ENCODE measurements at regions not wholly inside any gene's neighbourhood (a gene's known extent, or its start where the extent isn't known, plus 50 kb on each side); places are given as distances from the start of the nearest gene placed in this dataset.

DNA sequence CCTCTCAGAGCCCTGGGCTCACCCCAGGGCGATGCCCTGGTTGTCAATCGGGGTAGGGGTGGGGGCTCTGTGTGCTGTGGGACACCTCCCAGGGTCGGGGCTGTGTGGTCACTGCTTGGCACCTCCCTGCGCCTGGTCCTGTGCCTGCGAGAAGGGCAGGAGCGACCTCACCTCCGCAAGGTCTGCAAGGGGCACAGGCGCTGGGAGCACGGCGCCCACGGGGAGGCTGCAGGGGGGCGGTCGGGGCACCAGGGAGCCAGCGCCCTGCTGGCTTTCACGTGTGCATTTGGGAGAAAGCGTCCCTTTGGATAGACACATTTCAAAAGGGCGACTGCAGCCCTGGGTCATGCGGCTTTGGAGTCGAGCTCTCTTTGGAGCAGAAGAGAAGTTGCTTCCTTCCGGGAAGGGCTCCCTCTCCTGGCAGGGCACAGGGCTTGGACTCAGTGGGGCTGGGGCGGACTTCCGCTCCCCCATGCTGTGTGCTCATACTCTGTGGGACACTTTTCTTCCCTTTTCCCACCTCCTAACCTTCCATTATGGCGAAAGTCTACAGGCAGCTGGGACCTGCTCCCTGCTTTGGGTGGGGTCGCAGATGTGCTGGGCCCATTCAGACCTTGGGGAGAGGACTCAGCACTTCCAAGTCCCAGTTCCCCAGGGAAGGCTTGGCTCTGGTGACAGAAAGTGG, 52.9 kb upstream of the SLC28A3 start:
- no peak for DNase-seq

DNA sequence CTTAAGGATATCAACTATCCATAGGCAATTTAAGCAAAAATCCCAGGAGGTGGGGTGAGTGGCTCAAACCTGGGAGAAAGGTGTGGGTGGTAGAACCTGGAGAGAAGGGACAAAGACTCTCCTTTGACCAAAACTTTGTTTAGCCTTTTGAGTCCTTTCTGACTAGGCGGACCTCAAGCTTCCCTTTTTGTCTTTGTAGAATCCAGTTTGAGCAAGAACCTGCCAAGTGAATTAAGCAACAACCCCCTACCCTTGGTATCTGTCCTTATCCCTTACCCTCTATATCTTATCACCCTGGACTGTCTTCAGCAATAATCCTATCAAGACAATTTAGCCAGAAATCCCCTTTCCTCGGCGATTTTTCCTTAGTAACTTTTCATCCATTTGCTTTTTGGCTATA, 53.5 kb upstream of the SLC28A3 start:
- no peak for DNase-seq

GRCh38 chr9:84397151-84397728, 56.7 kb upstream of the SLC28A3 start:
- DNase-seq, result peak; percentile 9 to 30 (median 21)

DNA sequence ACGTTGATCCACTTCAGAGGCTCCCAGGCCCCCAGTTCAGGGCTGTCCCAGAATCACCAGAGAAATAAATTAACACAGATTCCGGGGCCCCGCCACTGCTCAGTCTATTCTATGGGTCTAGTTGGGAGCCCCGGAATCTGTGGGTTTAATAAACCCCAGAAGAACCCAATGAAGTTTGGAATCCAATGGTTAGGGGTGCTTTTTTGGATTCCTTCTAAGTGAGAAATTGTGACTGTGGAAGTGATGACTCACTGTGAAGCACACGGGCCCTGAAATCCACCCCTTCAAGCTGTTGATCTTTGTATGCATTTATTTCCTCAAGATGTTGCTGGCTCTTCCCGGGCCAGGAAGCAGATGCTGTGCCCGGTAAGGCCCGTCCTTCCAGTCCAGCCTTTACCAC, 57.3 kb upstream of the SLC28A3 start:
- no peak for DNase-seq

GRCh38 chr9:84402517-84402916, 62.0 kb upstream of the SLC28A3 start:
- no peak for DNase-seq

DNA sequence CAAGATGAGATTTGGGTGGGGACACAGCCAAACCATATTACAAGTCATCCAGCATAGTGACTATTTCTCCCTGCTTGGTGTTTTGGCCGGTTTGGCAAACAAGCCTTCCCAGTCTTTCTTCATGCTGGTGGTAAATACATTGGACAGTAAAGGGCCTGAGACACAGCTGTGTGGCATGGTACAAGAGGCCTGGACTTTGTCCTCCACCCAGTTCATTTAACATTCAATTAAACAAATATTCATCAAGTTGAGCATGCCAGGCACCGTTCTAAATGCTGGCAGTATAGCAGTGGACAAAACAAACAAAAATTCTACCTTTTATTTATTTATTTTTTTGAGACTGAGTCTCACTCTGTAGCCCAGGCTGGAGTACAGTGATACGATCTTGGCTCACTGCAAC, 62.7 kb upstream of the SLC28A3 start:
- no peak for DNase-seq

GRCh38 chr9:84404095-84404686, 63.6 kb upstream of the SLC28A3 start:
- DNase-seq, result no peak

GRCh38 chr9:84405667-84406066, 65.1 kb upstream of the SLC28A3 start:
- DNase-seq, result no peak

DNA sequence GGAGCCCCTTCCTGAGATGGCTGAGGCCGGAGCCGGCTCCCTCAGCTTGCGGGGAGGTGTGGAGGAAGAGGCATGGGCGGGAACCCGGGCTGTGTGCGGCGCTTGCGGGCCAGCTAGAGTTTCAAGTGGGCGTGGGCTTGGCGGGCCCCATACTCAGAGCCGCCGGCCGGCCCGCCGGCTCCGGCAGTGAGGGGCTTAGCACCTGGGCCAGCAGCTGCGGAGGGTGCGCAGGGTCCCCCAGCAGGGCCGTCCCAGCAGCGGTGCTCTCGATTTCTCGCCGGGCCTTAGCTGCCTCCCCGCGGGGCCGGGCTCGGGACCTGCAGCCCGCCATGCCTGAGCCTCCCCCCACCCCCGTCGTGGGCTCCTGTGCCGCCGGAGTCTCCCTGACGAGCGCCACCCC, 67.9 kb upstream of the SLC28A3 start:
- DNase-seq, result no peak

GRCh38 chr9:84411683-84412267, 71.2 kb upstream of the SLC28A3 start:
- DNase-seq, result no peak

GRCh38 chr9:84412654-84413053, 72.1 kb upstream of the SLC28A3 start:
- no peak for DNase-seq

- no peak for DNase-seq
These were observed 72.7 kb upstream of the SLC28A3 start for GRCh38 chr9:84413301-84413700.

GRCh38 chr9:84419031-84419602, 78.6 kb upstream of the SLC28A3 start:
- no peak for DNase-seq

GRCh38 chr9:84424931-84425330, 84.4 kb upstream of the SLC28A3 start:
- DNase-seq, result no peak

GRCh38 chr9:84432746-84433145, 92.2 kb upstream of the SLC28A3 start:
- DNase-seq, result no peak

DNA sequence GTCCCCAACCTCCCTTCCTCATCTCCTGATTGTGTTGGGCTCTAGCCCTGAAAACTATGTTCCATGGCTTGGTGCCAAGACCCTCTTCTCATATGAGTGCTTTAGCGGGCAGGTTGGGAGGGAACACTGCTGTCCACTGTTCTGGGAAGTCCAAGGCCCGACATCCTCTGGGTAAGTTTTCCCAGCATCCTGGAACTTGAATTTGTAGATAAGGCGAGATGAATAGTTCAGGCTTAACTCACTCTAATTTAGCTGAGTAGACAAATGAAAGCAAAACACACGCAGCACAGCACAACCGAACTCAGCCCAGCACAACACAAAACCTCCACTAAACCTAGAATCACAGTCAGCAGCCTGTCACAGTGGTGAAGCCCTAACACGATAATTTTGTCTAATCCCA, 95.3 kb upstream of the SLC28A3 start:
- no peak for DNase-seq

- no peak for DNase-seq
These were observed 96.0 kb upstream of the SLC28A3 start for GRCh38 chr9:84436386-84437109.

DNA sequence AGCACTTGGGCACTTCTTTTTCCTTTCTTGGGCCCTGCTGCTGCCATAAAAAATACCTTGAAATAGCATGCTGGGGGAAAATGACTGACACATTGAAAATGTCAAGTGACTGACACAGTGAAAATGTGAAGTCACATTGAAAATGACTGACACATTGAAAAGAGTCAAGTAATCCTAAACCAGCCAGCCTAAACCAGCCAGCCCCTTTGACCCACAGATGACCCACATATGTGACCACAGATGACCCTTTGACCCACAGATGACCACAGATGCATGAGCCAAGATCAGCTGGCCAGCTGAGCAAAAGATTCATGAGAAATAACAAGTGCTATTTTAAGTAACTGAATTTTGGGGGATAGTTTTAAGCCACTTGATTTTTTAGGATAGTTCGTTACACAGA, 97.8 kb upstream of the SLC28A3 start:
- DNase-seq, result no peak

GRCh38 chr9:84439250-84439649, 98.7 kb upstream of the SLC28A3 start:
- no peak for DNase-seq

- DNase-seq, result no peak
These were observed 102.2 kb upstream of the SLC28A3 start for GRCh38 chr9:84442712-84443111.

DNA sequence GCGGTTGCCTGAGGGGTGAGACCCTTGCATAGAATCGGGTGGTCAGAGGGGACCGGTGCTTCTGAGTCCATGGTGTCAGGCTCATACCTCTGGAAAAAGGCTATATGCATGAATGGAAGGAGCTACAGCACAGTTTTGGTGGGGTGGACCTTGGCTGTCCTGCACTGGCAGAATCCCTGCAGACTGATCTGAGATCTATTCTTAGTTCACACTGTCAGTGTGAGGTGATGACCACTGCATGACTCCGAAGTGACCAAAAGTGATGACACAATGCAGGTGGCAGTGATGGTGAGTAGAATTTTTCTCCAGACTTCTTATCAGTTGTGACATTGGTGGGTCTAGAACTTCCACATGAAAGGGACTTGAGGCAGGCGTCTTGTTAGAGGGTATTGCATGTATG, 105.2 kb upstream of the SLC28A3 start:
- no peak for DNase-seq

- no peak for DNase-seq
These were observed 106.7 kb upstream of the SLC28A3 start for GRCh38 chr9:84447305-84447704.

DNA sequence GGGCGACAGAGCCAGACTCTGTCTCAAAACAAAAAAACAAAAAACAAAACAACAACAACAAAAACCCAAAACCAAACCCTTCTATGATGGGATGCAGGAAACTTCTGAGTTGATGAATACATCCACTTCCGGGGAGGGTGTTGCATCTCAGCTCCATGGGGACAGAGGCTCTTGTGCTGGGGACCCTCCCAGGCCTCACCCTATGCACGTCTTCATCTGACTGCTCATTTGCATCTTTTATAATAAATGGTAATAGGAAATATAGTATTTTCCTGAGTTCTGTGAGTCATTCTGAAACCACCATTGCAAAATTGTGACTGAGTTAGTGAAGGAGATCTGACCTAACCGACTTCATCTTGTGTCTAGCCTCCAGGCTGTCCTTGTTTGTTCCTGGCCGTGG, 109.5 kb upstream of the SLC28A3 start:
- no peak for DNase-seq

Measured in activated CD4-positive, CD25-positive, alpha-beta regulatory T cell (primary cell).